Uterus (tissue), 2 donors: ENCODE measurements at regions not wholly inside any gene's neighbourhood (a gene's known extent, or its start where the extent isn't known, plus 50 kb on each side); places are given as distances from the start of the nearest gene placed in this dataset.
"Not testable (repeated sequence)": the region's sequence is repeated elsewhere in the genome, so short reads cannot be mapped to it uniquely, and the experiment has no call there.

Experiments used
- POLR2A ChIP-seq, 2 donors: fragments of 450-650 bp; IDR thresholded peaks; one replicate each; pipeline ENCODE4 v1.6.1; 2016; ENCODE audit warnings: antibody characterized with exemption in 2 of 2, mild to moderate bottlenecking in 1 of 2, moderate library complexity in 1 of 2
- TF ChIP-seq, protein P1 (sequence below), 4 experiments: fragments of 200-600 bp in 2 of 4; fragments of 450-650 bp in 2 of 4; sonication (generic) in 2 of 4; IDR thresholded peaks; one replicate each; pipeline ENCODE4 v1.5.1; 2016 to 2019; ENCODE audit warnings: antibody characterized with exemption in 4 of 4, mild to moderate bottlenecking in 2 of 4, moderate library complexity in 1 of 4

DNA sequence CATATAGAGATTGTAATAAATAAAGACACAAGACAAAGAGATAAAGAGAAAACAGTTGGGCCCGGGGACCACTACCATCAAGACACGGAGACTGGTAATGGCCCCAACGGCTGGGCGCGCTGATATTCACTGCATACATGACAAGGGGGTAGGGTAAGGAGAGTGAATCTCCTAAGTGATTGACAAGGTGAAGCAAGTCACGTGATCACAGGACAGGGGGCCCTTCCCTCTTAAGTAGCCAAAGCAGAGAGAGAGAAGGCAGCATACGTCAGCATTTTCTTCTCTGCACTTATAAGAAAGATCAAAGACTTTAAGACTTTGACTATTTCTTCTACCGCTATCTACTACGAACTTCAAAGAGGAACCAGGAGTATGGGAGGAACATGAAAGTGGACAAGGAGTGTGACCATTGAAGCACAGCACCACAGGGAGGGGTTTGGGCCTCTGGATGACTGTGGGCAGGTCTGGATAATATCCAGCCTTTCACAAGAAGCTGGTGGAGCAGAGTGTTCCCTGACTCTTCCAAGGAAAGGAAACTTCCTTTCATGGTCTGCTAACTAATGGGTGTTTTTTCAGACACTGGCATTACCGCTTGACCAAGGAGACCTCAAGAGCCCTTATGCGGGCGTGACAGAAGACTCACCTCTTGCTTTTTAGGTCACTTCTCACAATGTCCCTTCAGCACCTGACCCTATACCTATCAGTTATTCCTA, 75.6 kb downstream of the MRPL39 start:
- TF ChIP-seq, protein P1, sequence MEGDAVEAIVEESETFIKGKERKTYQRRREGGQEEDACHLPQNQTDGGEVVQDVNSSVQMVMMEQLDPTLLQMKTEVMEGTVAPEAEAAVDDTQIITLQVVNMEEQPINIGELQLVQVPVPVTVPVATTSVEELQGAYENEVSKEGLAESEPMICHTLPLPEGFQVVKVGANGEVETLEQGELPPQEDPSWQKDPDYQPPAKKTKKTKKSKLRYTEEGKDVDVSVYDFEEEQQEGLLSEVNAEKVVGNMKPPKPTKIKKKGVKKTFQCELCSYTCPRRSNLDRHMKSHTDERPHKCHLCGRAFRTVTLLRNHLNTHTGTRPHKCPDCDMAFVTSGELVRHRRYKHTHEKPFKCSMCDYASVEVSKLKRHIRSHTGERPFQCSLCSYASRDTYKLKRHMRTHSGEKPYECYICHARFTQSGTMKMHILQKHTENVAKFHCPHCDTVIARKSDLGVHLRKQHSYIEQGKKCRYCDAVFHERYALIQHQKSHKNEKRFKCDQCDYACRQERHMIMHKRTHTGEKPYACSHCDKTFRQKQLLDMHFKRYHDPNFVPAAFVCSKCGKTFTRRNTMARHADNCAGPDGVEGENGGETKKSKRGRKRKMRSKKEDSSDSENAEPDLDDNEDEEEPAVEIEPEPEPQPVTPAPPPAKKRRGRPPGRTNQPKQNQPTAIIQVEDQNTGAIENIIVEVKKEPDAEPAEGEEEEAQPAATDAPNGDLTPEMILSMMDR (IDR thresholded peaks at IDR 0.05): not testable (repeated sequence)
- TF ChIP-seq POLR2A (IDR thresholded peaks at IDR 0.05): not testable (repeated sequence)
